Common myeloid progenitor, CD34-positive (primary cell): ENCODE measurements at regions not wholly inside any gene's neighbourhood (a gene's known extent, or its start where the extent isn't known, plus 50 kb on each side); places are given as distances from the start of the nearest gene placed in this dataset.
"Not testable (repeated sequence)": the region's sequence is repeated elsewhere in the genome, so short reads cannot be mapped to it uniquely, and the experiment has no call there.

ENCODE experiments used
- CTCF ChIA-PET: fragments of 350-600 bp; sonication (Branson Sonifier 250); formaldehyde crosslinking; loops from one replicate; lab custom pipeline; 2021; ENCODE audit warnings: antibody characterized with exemption; lab: Charles Lee
- POLR2A ChIA-PET: fragments of 350-600 bp; sonication (Branson Sonifier 250); formaldehyde crosslinking; loops from one replicate; lab custom pipeline; 2021; ENCODE audit warnings: antibody characterized with exemption; lab: Charles Lee
- DNase-seq, 3 donors: peaks; one replicate each; pipeline versions ENCODE4 v3.0.0 to v3.0.0-alpha.2; 2013
- H3K27ac ChIP-seq, 2 experiments: 1 replicate in 1 of 2; 2 replicates in 1 of 2; pipeline ENCODE4 v1.7.0; 2013; ENCODE audit warnings: inconsistent platforms in 2 of 2, low read length in 2 of 2, mild to moderate bottlenecking in 2 of 2, low read depth in 1 of 2, moderate library complexity in 1 of 2; ENCODE audit not compliant: severe bottlenecking in 2 of 2, insufficient read depth in 1 of 2, poor library complexity in 1 of 2
- H3K27me3 ChIP-seq, 5 experiments: replicated peaks in 2 of 5; 1 replicate in 3 of 5; 2 replicates in 2 of 5; pipeline versions ENCODE4 v1.6.1 to v1.7.0; 2013; ENCODE audit warnings: low read length in 4 of 5, mild to moderate bottlenecking in 2 of 5, moderate library complexity in 2 of 5, inconsistent platforms in 1 of 5; ENCODE audit not compliant: insufficient read depth in 5 of 5, control insufficient read depth in 4 of 5
- H3K36me3 ChIP-seq, 4 experiments: 1 replicate in 2 of 4; 2 replicates in 2 of 4; pipeline versions ENCODE4 v1.6.1 to v1.7.0; 2013; ENCODE audit warnings: low read length in 3 of 4, control low read depth in 1 of 4, mild to moderate bottlenecking in 1 of 4; ENCODE audit not compliant: control insufficient read depth in 4 of 4, insufficient read depth in 4 of 4
- H3K4me1 ChIP-seq, 4 experiments: 1 replicate in 3 of 4; 2 replicates in 1 of 4; pipeline versions ENCODE4 v1.6.1 to v1.7.1; 2013; ENCODE audit warnings: low read length in 3 of 4, mild to moderate bottlenecking in 3 of 4, control low read depth in 1 of 4, inconsistent platforms in 1 of 4, moderate library complexity in 1 of 4; ENCODE audit not compliant: control insufficient read depth in 4 of 4, insufficient read depth in 4 of 4; ENCODE audit errors: control extremely low read depth in 1 of 4
- H3K4me3 ChIP-seq, 7 experiments: 1 replicate in 4 of 7; 2 replicates in 3 of 7; pipeline versions ENCODE4 v1.5.1 to v1.7.0; 2013; ENCODE audit warnings: mild to moderate bottlenecking in 7 of 7, low read length in 6 of 7, moderate library complexity in 6 of 7, inconsistent platforms in 2 of 7, low read depth in 2 of 7, control low read depth in 1 of 7; ENCODE audit not compliant: insufficient read depth in 4 of 7, control insufficient read depth in 1 of 7; ENCODE audit errors: extremely low read depth in 1 of 7
- H3K9me3 ChIP-seq, 5 experiments: 1 replicate in 4 of 5; 2 replicates in 1 of 5; pipeline versions ENCODE4 v1.6.1 to v1.7.1; 2013; ENCODE audit warnings: low read length in 4 of 5, mild to moderate bottlenecking in 2 of 5, inconsistent platforms in 1 of 5, low read depth in 1 of 5, moderate library complexity in 1 of 5; ENCODE audit not compliant: control insufficient read depth in 4 of 5, insufficient read depth in 2 of 5; ENCODE audit errors: control extremely low read depth in 1 of 5
- WGBS: methylation state at CpG from one replicate; pipeline ENCODE4 v1.1.5; 2013; ENCODE audit not compliant: insufficient coverage; 5-methylcytosine and 5-hydroxymethylcytosine counted together

DNA sequence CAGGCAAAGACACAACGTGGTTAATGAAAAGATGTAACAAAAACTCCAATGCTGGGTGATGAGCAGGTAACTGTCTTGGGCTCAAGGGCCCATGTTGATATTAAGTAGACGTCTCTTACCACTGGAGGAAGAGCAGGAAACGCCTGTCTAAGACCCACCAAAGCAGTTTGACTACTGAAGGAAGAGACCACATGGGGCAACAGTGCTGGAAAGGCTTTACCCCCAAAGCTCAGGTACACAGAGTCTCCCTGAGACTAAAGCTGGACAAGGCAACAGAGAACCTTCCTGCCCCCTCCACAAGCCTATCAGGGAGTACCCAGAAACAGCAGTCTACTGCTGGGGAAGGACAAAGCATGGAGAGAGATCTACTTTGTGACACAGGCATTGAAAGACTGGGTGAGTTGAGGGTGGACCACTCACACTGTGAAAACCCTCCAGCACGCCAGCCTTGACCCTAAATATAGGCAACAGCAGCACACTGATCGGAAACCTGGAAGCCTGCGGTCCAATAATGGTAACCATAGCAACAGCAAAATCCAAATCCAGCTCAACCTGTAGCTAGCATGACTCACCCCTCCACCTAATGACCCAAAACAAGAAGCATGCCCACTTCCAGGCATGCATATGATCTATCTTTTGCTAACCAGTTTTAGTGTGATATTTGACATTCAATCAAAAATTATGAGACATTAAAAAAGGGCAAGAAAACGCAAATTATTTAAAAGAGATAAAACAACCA is 270.5 kb upstream of the SDK2 start:
- Histone ChIP-seq H3K27me3 (peaks cover 0 to 19% (median 3%) of the 10 kb centered on the region in 5 experiments), H3K36me3 (no peaks in the 10 kb centered on the region), H3K4me1 (no peaks in the 10 kb centered on the region), H3K9me3 (peaks cover 0 to 13% (median 2%) of the 10 kb centered on the region in 5 experiments), H3K27ac (no peak overlapping the region), H3K4me3 (no peak overlapping the region)
- POLR2A ChIA-PET, result no interaction called here
- DNase-seq, result no peak
- CTCF ChIA-PET, result no interaction called here
- WGBS, result 89% methylated on average over 6 of the region's 7 CpGs

DNA sequence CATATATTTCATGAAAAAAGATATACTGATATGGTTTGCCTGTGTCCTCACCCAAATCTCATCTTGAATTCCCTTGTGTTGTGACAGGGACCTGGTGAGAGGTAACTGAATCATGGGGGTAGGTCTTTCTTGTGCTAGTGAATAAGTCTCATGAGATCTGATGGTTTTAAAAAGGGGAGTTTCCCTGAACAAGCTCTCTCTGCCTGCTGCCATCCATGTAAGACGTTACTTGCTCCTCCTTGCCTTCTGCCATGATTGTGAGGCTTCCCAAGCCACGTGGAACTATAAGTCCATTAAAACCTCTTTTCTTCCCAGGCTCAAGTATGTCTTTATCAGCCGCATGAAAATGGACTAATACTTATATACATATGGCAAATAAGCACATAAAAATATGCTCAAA is 274.8 kb upstream of the SDK2 start:
- H3K4me1 ChIP-seq, H3K27me3 ChIP-seq, H3K36me3 ChIP-seq, POLR2A ChIA-PET, H3K4me3 ChIP-seq, H3K27ac ChIP-seq, DNase-seq: not testable (repeated sequence)
- CTCF ChIA-PET, result interaction anchor here (1.0 kb wide), 1 partner anchor 9 kb away, joined by 3 read pairs; no protein-coding TSS in a partner anchor
- WGBS, result 80% methylated on average over 2 of the region's 3 CpGs
- peaks cover 0 to 23% (median 2%) of the 10 kb centered on the region in 5 experiments for H3K9me3 ChIP-seq

DNA sequence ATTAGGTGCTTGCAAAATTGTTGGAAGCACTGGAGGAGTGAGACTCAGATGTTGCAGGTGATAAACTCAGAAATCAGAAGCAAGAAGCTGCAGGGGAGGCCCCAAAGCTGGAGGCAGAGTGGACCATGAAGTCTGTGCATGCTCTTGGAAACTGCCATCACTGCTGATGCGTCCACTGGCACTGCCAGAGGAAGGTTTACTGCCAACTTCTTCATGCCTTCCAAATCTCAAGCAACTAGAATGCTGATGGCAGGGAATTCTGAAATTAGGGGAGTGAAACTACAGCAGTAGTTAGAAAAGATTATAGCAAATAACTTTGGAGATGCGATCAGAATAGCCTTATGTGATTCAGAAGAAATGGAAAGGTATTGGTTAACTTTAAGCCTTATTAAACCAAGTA is 277.1 kb upstream of the SDK2 start:
- peaks cover 0 to 13% (median 3%) of the 10 kb centered on the region in 5 experiments for H3K9me3 ChIP-seq
- no peak overlapping the region for H3K27ac ChIP-seq
- ChIA-PET CTCF (no interaction called here), POLR2A (interaction anchor here (0.6 kb wide), 1 partner anchor 1138 kb away, joined by 3 read pairs; no protein-coding TSS in a partner anchor)
- peaks cover 0 to 11% (median 2%) of the 10 kb centered on the region in 4 experiments for H3K4me1 ChIP-seq
- no peaks in the 10 kb centered on the region for H3K36me3 ChIP-seq
- WGBS, result 83% methylated on average over 1 of the region's 2 CpGs
- no peak overlapping the region for H3K4me3 ChIP-seq
- no peak for DNase-seq
- H3K27me3 ChIP-seq, result peaks cover 0 to 5% (median 3%) of the 10 kb centered on the region in 5 experiments

DNA sequence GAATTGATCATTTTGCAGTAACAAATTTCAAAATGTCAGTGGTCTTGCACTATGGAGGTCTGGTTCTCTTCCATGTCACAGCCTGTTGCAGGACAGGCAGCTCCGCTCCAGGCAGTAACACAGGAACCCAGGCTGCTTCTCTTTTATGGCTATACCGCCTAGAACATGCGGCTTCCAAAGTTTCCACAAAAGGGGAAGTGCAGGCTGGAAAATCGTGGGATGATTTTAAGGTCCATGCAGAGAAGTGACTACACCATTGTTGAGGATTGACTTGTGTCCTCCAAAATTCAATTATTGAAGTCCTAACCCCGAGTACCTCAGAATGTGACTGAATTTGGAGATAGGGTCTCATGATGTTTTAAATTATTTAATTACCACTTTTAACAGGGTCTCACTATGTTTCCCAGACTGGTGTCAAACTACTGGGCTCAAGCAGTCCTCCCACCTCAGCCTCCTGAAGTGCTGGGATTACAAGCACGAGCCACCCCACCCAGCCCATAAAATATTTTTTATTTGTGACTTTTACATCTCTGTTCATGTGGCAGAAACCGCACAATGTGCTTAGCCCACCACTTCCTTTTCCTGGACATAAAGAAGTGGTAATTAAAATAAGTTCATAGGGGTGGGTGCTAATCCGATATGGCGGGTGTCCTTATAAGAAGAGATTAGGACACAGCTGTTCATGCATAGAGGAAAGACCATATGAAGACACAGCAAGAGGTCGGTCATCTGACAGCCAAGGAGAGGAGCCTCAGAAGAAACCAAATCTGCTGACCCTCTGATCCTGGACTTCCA is 279.2 kb upstream of the RPL38 start:
- CTCF ChIA-PET, result no interaction called here
- H3K9me3 ChIP-seq, result peaks cover 2 to 27% (median 8%) of the 10 kb centered on the region in 5 experiments
- no peak overlapping the region for H3K4me3 ChIP-seq
- H3K4me1 ChIP-seq, result peaks cover 0 to 11% (median 2%) of the 10 kb centered on the region in 4 experiments
- H3K36me3 ChIP-seq, result no peaks in the 10 kb centered on the region
- no peak overlapping the region for H3K27ac ChIP-seq
- 78% methylated on average over 7 of the region's 10 CpGs for WGBS
- peaks cover 0 to 5% (median 3%) of the 10 kb centered on the region in 5 experiments for H3K27me3 ChIP-seq
- POLR2A ChIA-PET, result no interaction called here
- DNase-seq, result peak in 2 of 3 donors; percentile 56 to 63

DNA sequence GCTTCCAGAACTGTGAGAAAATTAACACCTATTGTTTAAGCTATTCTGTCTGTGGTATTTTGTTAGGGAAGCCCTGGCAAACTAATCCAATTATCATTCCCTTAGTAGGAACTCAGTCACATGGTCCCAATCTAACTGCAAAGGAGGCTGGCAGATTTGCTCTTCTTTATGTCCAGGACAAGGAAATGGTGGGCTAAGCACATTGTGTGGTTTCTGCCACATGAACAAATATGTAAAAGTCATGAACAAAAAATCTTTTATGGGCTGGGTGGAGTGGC is 278.6 kb upstream of the RPL38 start:
- H3K4me3 ChIP-seq, result no peak overlapping the region
- ChIA-PET POLR2A (no interaction called here), CTCF (no interaction called here)
- H3K27ac ChIP-seq, result no peak overlapping the region
- no peaks in the 10 kb centered on the region for H3K36me3 ChIP-seq
- peaks cover 0 to 5% (median 3%) of the 10 kb centered on the region in 5 experiments for H3K27me3 ChIP-seq
- DNase-seq, result peak in 1 of 3 donors; percentile 7
- H3K9me3 ChIP-seq, result peaks cover 2 to 27% (median 6%) of the 10 kb centered on the region in 5 experiments
- H3K4me1 ChIP-seq, result peaks cover 0 to 11% (median 2%) of the 10 kb centered on the region in 4 experiments

DNA sequence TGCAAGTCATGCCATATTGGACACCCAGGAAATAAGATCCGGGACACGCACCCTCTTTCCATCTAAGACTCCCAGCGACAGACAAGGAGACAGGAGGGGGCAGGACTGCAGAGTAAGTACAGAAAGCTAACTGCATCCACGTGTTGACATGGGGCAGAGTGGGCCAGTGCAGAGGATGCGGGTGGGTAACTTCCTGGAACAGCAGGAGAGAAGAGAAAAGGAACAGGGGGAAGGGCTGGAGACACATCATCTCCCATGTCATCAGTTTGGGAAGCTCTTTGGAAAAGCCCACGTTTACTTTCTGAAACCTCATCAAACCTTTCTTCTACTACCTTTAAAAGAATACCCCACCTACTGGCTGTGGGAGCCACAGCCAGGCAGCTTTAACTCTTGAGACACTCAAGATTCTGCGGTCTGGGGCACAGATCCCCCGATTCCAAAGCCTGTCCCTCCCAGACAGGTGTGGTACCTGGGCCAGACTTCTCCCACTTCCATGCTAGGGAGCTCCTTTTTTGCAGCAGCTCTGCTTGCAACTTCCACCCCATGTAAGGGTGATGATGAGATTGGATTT is 273.5 kb upstream of the RPL38 start:
- Histone ChIP-seq H3K36me3 (no peaks in the 10 kb centered on the region), H3K9me3 (peaks cover 2 to 16% (median 7%) of the 10 kb centered on the region in 5 experiments), H3K4me3 (no peak overlapping the region), H3K4me1 (peaks cover 0 to under 1% (median 0%) of the 10 kb centered on the region in 4 experiments), H3K27ac (no peak overlapping the region), H3K27me3 (peaks cover 0 to 2% (median 0%) of the 10 kb centered on the region in 5 experiments)
- WGBS, result 28% methylated on average over 4 of the region's 8 CpGs
- POLR2A ChIA-PET, result no interaction called here
- no peak for DNase-seq
- CTCF ChIA-PET, result interaction anchor here (0.9 kb wide), 1 partner anchor 13 kb away, joined by 3 read pairs; no protein-coding TSS in a partner anchor
